ENCODE measurements at regions not wholly inside any gene's neighbourhood (a gene's known extent, or its start where the extent isn't known, plus 50 kb on each side); places are given as distances from the start of the nearest gene placed in this dataset.

GRCh38 chr12:115519359-115519758, 758.1 kb downstream of the MED13L start:
- no peak overlapping the region for H3K4me3 ChIP-seq (ENCODE audit: low read depth, low read length)

GRCh38 chr12:115517913-115518312, 759.6 kb downstream of the MED13L start:
- H3K4me3 ChIP-seq (ENCODE audit: low read depth, low read length): no peak overlapping the region

GRCh38 chr12:115511986-115512711, 765.3 kb downstream of the MED13L start:
- H3K4me3 ChIP-seq (ENCODE audit: low read depth, low read length): no peak overlapping the region

- no peak overlapping the region for H3K4me3 ChIP-seq (ENCODE audit: low read depth, low read length)
Measured at GRCh38 chr12:115511305-115511704, 766.2 kb downstream of the MED13L start.

- no peak overlapping the region for H3K4me3 ChIP-seq (ENCODE audit: low read depth, low read length)
Measured at GRCh38 chr12:115508990-115509389, 768.5 kb downstream of the MED13L start.

GRCh38 chr12:115507951-115508722, 769.4 kb downstream of the MED13L start:
- H3K4me3 ChIP-seq (ENCODE audit: low read depth, low read length): no peak overlapping the region

GRCh38 chr12:115507560-115507889, 770.0 kb downstream of the MED13L start:
- no peak overlapping the region for H3K4me3 ChIP-seq (ENCODE audit: low read depth, low read length)

GRCh38 chr12:115506822-115507559, 770.5 kb downstream of the MED13L start:
- H3K4me3 ChIP-seq (ENCODE audit: low read depth, low read length): no peak overlapping the region

GRCh38 chr12:115504306-115505290, 772.9 kb downstream of the MED13L start:
- no peak overlapping the region for H3K4me3 ChIP-seq (ENCODE audit: low read depth, low read length)

- no peak overlapping the region for H3K4me3 ChIP-seq (ENCODE audit: low read depth, low read length)
Measured at GRCh38 chr12:115500872-115501271, 776.6 kb downstream of the MED13L start.

GRCh38 chr12:115495300-115495699, 782.2 kb downstream of the MED13L start:
- no peak overlapping the region for H3K4me3 ChIP-seq (ENCODE audit: low read depth, low read length)

GRCh38 chr12:115492553-115492952, 784.9 kb downstream of the MED13L start:
- H3K4me3 ChIP-seq (ENCODE audit: low read depth, low read length): no peak overlapping the region

- H3K4me3 ChIP-seq (ENCODE audit: low read depth, low read length): no peak overlapping the region
Measured at GRCh38 chr12:115491511-115492250, 785.8 kb downstream of the MED13L start.

- H3K4me3 ChIP-seq (ENCODE audit: low read depth, low read length): no peak overlapping the region
Measured at GRCh38 chr12:115489253-115489652, 788.2 kb downstream of the MED13L start.

- H3K4me3 ChIP-seq (ENCODE audit: low read depth, low read length): no peak overlapping the region
Measured at GRCh38 chr12:115485967-115486366, 791.5 kb downstream of the MED13L start.

- no peak overlapping the region for H3K4me3 ChIP-seq (ENCODE audit: low read depth, low read length)
Measured at GRCh38 chr12:115485503-115485902, 792.0 kb downstream of the MED13L start.

- H3K4me3 ChIP-seq (ENCODE audit: low read depth, low read length): no peak overlapping the region
Measured at GRCh38 chr12:115482943-115483342, 794.5 kb downstream of the MED13L start.

GRCh38 chr12:115481141-115481540, 796.4 kb downstream of the MED13L start:
- no peak overlapping the region for H3K4me3 ChIP-seq (ENCODE audit: low read depth, low read length)

- no peak overlapping the region for H3K4me3 ChIP-seq (ENCODE audit: low read depth, low read length)
Measured at GRCh38 chr12:115478505-115478904, 794.5 kb upstream of the TBX3 start.
